K562 (cell line): ENCODE measurements at regions not wholly inside any gene's neighbourhood (a gene's known extent, or its start where the extent isn't known, plus 50 kb on each side); places are given as distances from the start of the nearest gene placed in this dataset.

ENCODE experiments used
- ATF7 ChIP-seq: fragments of 450-650 bp; IDR thresholded peaks from 2 replicates; pipeline ENCODE4 v1.7.1; 2014; ENCODE audit warnings: mild to moderate bottlenecking, moderate library complexity
- BCL6 ChIP-seq: fragments of 250-450 bp; sonication (Bioruptor Pico); IDR thresholded peaks from 2 replicates; pipeline ENCODE4 v1.4.0; 2020
- BHLHE40 ChIP-seq: IDR thresholded peaks from 2 replicates; pipeline ENCODE4 v1.6.1; 2011; ENCODE audit warnings: low read length, improper control_type of control experiment
- CBX5 ChIP-seq: IDR thresholded peaks from 2 replicates; pipeline ENCODE4 v1.6.1; 2014; ENCODE audit warnings: low read depth, borderline replicate concordance
- CTBP1 ChIP-seq: fragments of 450-650 bp; IDR thresholded peaks from 2 replicates; pipeline ENCODE4 v1.6.1; 2016; ENCODE audit warnings: borderline replicate concordance
- FOSL1 ChIP-seq: fragments of 200-800 bp; sonication (Bioruptor generic); conservative IDR thresholded peaks from 2 replicates; pipeline ENCODE4 v1.6.1; 2016; ENCODE audit warnings: missing genetic modification characterization, missing compliant biosample characterization
- FOXJ2 ChIP-seq: fragments of 200-800 bp; sonication (Bioruptor generic); IDR thresholded peaks from 2 replicates; pipeline ENCODE4 v1.6.1; 2016; ENCODE audit warnings: missing genetic modification characterization, missing compliant biosample characterization
- GABPA ChIP-seq: fragments of 200-800 bp; sonication (Bioruptor generic); conservative IDR thresholded peaks from 2 replicates; pipeline ENCODE4 v1.6.1; 2016; ENCODE audit warnings: low read depth, missing genetic modification characterization, missing compliant biosample characterization
- GTF2A2 ChIP-seq: IDR thresholded peaks from 2 replicates; pipeline ENCODE4 v1.6.1; 2016; ENCODE audit warnings: mild to moderate bottlenecking, missing genetic modification characterization, missing compliant biosample characterization
- IFI16 ChIP-seq: fragments of 250-450 bp; sonication (Bioruptor Pico); IDR thresholded peaks from 2 replicates; pipeline ENCODE4 v2.1.2; 2022; ENCODE audit warnings: mild to moderate bottlenecking, inconsistent platforms
- MEF2D ChIP-seq: conservative IDR thresholded peaks from 2 replicates; pipeline ENCODE4 v1.6.1; 2016; ENCODE audit warnings: low read depth, missing genetic modification characterization, missing compliant biosample characterization
- MTA3 ChIP-seq: fragments of 450-650 bp; formaldehyde crosslinking; IDR thresholded peaks from 2 replicates; pipeline ENCODE4 v1.6.1; 2017; ENCODE audit warnings: mild to moderate bottlenecking, borderline replicate concordance
- NUFIP1 ChIP-seq: fragments of 450-650 bp; IDR thresholded peaks from 2 replicates; pipeline ENCODE4 v1.6.1; 2018; ENCODE audit not compliant: partially characterized antibody
- POLR2AphosphoS2 ChIP-seq: IDR thresholded peaks from 2 replicates; pipeline ENCODE4 v1.6.1; 2012; ENCODE audit warnings: low read length, improper control_type of control experiment
- POLR2AphosphoS5 ChIP-seq: IDR thresholded peaks from 2 replicates; pipeline ENCODE4 v1.6.1; 2011; ENCODE audit warnings: mild to moderate bottlenecking, low read depth, low read length, moderate library complexity; ENCODE audit not compliant: control insufficient read depth, insufficient read depth
- RAD21 ChIP-seq, 2 experiments: fragments of 250-450 bp in 1 of 2; fragments of 450-650 bp in 1 of 2; sonication (Bioruptor Pico) in 1 of 2; formaldehyde crosslinking in 1 of 2; IDR thresholded peaks in 1 of 2; conservative IDR thresholded peaks in 1 of 2; 2 replicates each; pipeline versions ENCODE4 v1.4.0 to v1.8.0; 2020 to 2022; ENCODE audit warnings: mild to moderate bottlenecking in 2 of 2, moderate library complexity in 1 of 2
- SPI1 ChIP-seq: IDR thresholded peaks from 2 replicates; pipeline ENCODE4 v1.6.1; 2011; ENCODE audit warnings: low read depth, low read length, control low read depth, borderline replicate concordance
- SRF ChIP-seq, 2 experiments: fragments of 250-450, 450-650 bp in 1 of 2; sonication (Bioruptor Pico) in 1 of 2; sonication (generic) in 1 of 2; formaldehyde crosslinking; IDR thresholded peaks; 2 replicates each; pipeline versions ENCODE4 v1.5.0 to v1.5.1; 2020 to 2022; ENCODE audit warnings: mild to moderate bottlenecking in 1 of 2, missing genetic modification reagents in 1 of 2
- TEAD4 ChIP-seq, 2 experiments: sonication (generic) in 1 of 2; formaldehyde crosslinking in 1 of 2; IDR thresholded peaks; 2 replicates each; pipeline versions ENCODE4 v1.6.1 to v1.8.0; 2012 to 2022; ENCODE audit warnings: borderline replicate concordance in 1 of 2, inconsistent platforms in 1 of 2, low read length in 1 of 2, mild to moderate bottlenecking in 1 of 2, missing genetic modification reagents in 1 of 2
- ZKSCAN8 ChIP-seq: fragments of 200-800 bp; sonication (Bioruptor generic); IDR thresholded peaks from 2 replicates; pipeline ENCODE4 v1.6.1; 2016; ENCODE audit warnings: missing genetic modification characterization, missing compliant biosample characterization
- ZNF23 ChIP-seq: fragments of 250-450 bp; sonication (Bioruptor Pico); IDR thresholded peaks from 2 replicates; pipeline ENCODE4 v1.4.0; 2020; ENCODE audit warnings: mild to moderate bottlenecking
- ZNF324 ChIP-seq: fragments of 250-450 bp; sonication (Bioruptor Pico); IDR thresholded peaks from 2 replicates; pipeline ENCODE4 v1.4.0; 2020; ENCODE audit warnings: mild to moderate bottlenecking
- ZNF583 ChIP-seq: fragments of 250-450 bp; sonication (Bioruptor Pico); IDR thresholded peaks from 2 replicates; pipeline ENCODE4 v1.4.0; 2020
- ZNF707 ChIP-seq: fragments of 250-450 bp; sonication (Bioruptor Pico); conservative IDR thresholded peaks from 2 replicates; pipeline ENCODE4 v1.8.0; 2022; ENCODE audit warnings: inconsistent platforms, mild to moderate bottlenecking, moderate library complexity
- ZNF75A ChIP-seq: fragments of 450-650 bp; formaldehyde crosslinking; IDR thresholded peaks from 2 replicates; pipeline ENCODE4 v1.4.0; 2020; ENCODE audit warnings: mild to moderate bottlenecking
- TF ChIP-seq, protein P1 (sequence below): sonication (generic); formaldehyde crosslinking; IDR thresholded peaks from 2 replicates; pipeline ENCODE4 v1.8.1; 2023; ENCODE audit warnings: mild to moderate bottlenecking, missing genetic modification reagents, moderate library complexity
- TF ChIP-seq, protein P2 (sequence below), 2 experiments: fragments of 450-650 bp in 1 of 2; sonication (generic) in 1 of 2; formaldehyde crosslinking in 1 of 2; IDR thresholded peaks in 1 of 2; conservative IDR thresholded peaks in 1 of 2; 2 replicates each; pipeline versions ENCODE4 v1.6.1 to v1.8.1; 2016 to 2023; ENCODE audit warnings: mild to moderate bottlenecking in 2 of 2, moderate library complexity in 2 of 2, inconsistent platforms in 1 of 2, missing genetic modification reagents in 1 of 2
- TF ChIP-seq, protein P3 (sequence below): fragments of 450-650 bp; formaldehyde crosslinking; IDR thresholded peaks from 2 replicates; pipeline ENCODE4 v1.4.0; 2022; ENCODE audit warnings: mild to moderate bottlenecking, moderate library complexity

DNA sequence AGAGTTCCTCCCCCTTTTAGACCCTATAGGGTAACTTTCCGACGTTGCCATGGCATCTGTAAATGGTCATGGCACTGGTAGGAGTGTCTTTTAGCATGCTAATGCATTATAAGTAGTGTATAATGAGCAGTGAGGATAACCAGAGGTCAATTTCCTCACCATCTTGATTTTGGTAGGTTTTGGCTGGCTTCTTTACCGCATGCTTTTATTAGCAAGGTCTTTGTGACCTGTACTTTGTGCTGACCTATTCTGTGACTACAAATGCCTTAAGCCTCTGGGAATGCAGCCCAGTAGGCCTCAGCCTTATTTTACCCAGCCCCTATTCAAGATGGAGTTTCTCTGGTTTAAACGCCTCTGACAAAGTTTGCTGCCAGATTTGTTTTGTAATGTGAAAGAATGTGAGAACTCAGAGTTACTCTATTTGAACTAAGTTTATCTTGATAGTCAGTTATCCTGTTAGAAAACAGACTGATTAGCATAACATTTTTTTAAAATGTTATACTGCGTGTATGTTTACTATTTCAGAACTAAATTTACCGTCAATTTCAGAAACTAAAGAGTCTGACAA, 111.3 kb upstream of the PRSS16 start (continued):
- TF ChIP-seq CTBP1 = no peak
- no peak for TF ChIP-seq FOSL1 (tag)
- TF ChIP-seq, protein P1, sequence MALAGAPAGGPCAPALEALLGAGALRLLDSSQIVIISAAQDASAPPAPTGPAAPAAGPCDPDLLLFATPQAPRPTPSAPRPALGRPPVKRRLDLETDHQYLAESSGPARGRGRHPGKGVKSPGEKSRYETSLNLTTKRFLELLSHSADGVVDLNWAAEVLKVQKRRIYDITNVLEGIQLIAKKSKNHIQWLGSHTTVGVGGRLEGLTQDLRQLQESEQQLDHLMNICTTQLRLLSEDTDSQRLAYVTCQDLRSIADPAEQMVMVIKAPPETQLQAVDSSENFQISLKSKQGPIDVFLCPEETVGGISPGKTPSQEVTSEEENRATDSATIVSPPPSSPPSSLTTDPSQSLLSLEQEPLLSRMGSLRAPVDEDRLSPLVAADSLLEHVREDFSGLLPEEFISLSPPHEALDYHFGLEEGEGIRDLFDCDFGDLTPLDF = 0 out of 2 replicates have a peak, but pooled peaks have one; percentile 21
- TF ChIP-seq ZNF707 = peak; percentile 80
- TF ChIP-seq MEF2D (tag) = peak; percentile 92
- peak; percentile 93 for TF ChIP-seq IFI16
- peak; percentile 92 for TF ChIP-seq MTA3
- TF ChIP-seq CBX5 = no peak
- peak; percentile 31 to 58; a peak in 3 of 4 replicates for TF ChIP-seq SRF (CRISPR knock-in tag; IDR thresholded peaks at IDR 0.05)
- TF ChIP-seq GABPA (tag) = peak; percentile 25; the same call in 1 of the 2 replicates
- no peak for TF ChIP-seq BHLHE40
- peak; percentile 93 for TF ChIP-seq ZKSCAN8 (CRISPR knock-in tag)
- TF ChIP-seq, protein P2, sequence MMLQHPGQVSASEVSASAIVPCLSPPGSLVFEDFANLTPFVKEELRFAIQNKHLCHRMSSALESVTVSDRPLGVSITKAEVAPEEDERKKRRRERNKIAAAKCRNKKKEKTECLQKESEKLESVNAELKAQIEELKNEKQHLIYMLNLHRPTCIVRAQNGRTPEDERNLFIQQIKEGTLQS (IDR thresholded peaks at IDR 0.05) = no peak
- TF ChIP-seq, protein P2 (CRISPR knock-in tag; conservative IDR thresholded peaks at IDR 0.05) = 0 out of 2 replicates have a peak, but pooled peaks have one; percentile 19
- peak; percentile 95 for TF ChIP-seq POLR2AphosphoS2
- TF ChIP-seq ATF7 = peak; percentile 21; the same call in 1 of the 2 replicates
- peak; percentile 87 for TF ChIP-seq ZNF23
- TF ChIP-seq, protein P3, sequence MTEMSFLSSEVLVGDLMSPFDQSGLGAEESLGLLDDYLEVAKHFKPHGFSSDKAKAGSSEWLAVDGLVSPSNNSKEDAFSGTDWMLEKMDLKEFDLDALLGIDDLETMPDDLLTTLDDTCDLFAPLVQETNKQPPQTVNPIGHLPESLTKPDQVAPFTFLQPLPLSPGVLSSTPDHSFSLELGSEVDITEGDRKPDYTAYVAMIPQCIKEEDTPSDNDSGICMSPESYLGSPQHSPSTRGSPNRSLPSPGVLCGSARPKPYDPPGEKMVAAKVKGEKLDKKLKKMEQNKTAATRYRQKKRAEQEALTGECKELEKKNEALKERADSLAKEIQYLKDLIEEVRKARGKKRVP (CRISPR knock-in tag) = peak; percentile 93
- TF ChIP-seq NUFIP1 = peak; percentile 76
- TF ChIP-seq ZNF324 (CRISPR knock-in tag) = peak; percentile 65
- peak; percentile 95 for TF ChIP-seq GTF2A2
- 0 out of 2 replicates have a peak, but pooled peaks have one; percentile 15 for TF ChIP-seq FOXJ2 (tag)
- peak; percentile 15 for TF ChIP-seq TEAD4 (IDR thresholded peaks at IDR 0.05; ENCODE audit: low read length)
- TF ChIP-seq TEAD4 (CRISPR knock-in tag; IDR thresholded peaks at IDR 0.05; ENCODE audit: borderline replicate concordance) = no peak
- peak; percentile 87 for TF ChIP-seq BCL6
- peak; percentile 67 for TF ChIP-seq POLR2AphosphoS5
- TF ChIP-seq ZNF75A (CRISPR knock-in tag) = peak; percentile 84
- peak; percentile 32; the same call in 1 of the 2 replicates for TF ChIP-seq SPI1
- peak; percentile 98 for TF ChIP-seq ZNF583 (CRISPR knock-in tag)
- peak in 1 of 2 experiments; percentile 27; a peak in 1 of 4 replicates for TF ChIP-seq RAD21 (CRISPR knock-in tag; conservative IDR thresholded peaks at IDR 0.05 in 1 of 2, IDR thresholded peaks at IDR 0.05 in 1 of 2)
